RPMI8226 (cell line): ENCODE measurements at regions not wholly inside any gene's neighbourhood (a gene's known extent, or its start where the extent isn't known, plus 50 kb on each side); places are given as distances from the start of the nearest gene placed in this dataset.

ENCODE experiments used
- DNase-seq: peaks from one replicate; pipeline ENCODE4 v3.0.0-alpha.2; 2015

GRCh38 chr11:130616573-130616972 lies 168.1 kb downstream of the ADAMTS15 start:
- DNase-seq = no peak

GRCh38 chr11:130617001-130617400 lies 168.6 kb downstream of the ADAMTS15 start:
- no peak for DNase-seq

GRCh38 chr11:130620548-130620947 lies 172.1 kb downstream of the ADAMTS15 start:
- DNase-seq = no peak

- DNase-seq = no peak
These were observed 173.7 kb downstream of the ADAMTS15 start for GRCh38 chr11:130622141-130622542.

GRCh38 chr11:130623670-130624668 lies 175.5 kb downstream of the ADAMTS15 start:
- DNase-seq = no peak

- no peak for DNase-seq
These were observed 176.6 kb downstream of the ADAMTS15 start for GRCh38 chr11:130624971-130625544.

GRCh38 chr11:130625578-130626306 lies 177.3 kb downstream of the ADAMTS15 start:
- DNase-seq = no peak

GRCh38 chr11:130629039-130629438 lies 180.6 kb downstream of the ADAMTS15 start:
- no peak for DNase-seq

GRCh38 chr11:130631119-130631518 lies 182.7 kb downstream of the ADAMTS15 start:
- no peak for DNase-seq

GRCh38 chr11:130633466-130633865 lies 185.0 kb downstream of the ADAMTS15 start:
- no peak for DNase-seq

- no peak for DNase-seq
These were observed 185.7 kb downstream of the ADAMTS15 start for GRCh38 chr11:130634186-130634585.

- DNase-seq = no peak
These were observed 186.6 kb downstream of the ADAMTS15 start for GRCh38 chr11:130634961-130635473.

GRCh38 chr11:130635937-130636630 lies 187.6 kb downstream of the ADAMTS15 start:
- DNase-seq = no peak

- no peak for DNase-seq
These were observed 188.4 kb downstream of the ADAMTS15 start for GRCh38 chr11:130636722-130637464.

GRCh38 chr11:130637566-130637965 lies 189.1 kb downstream of the ADAMTS15 start:
- no peak for DNase-seq

GRCh38 chr11:130638033-130638432 lies 189.6 kb downstream of the ADAMTS15 start:
- DNase-seq = no peak

- DNase-seq = no peak
These were observed 190.2 kb downstream of the ADAMTS15 start for GRCh38 chr11:130638624-130639023.

GRCh38 chr11:130639369-130639768 lies 190.9 kb downstream of the ADAMTS15 start:
- DNase-seq = no peak

- DNase-seq = no peak
These were observed 192.1 kb downstream of the ADAMTS15 start for GRCh38 chr11:130640526-130640925.

- no peak for DNase-seq
These were observed 193.4 kb downstream of the ADAMTS15 start for GRCh38 chr11:130641876-130642275.

GRCh38 chr11:130642994-130643393 lies 194.5 kb downstream of the ADAMTS15 start:
- no peak for DNase-seq

GRCh38 chr11:130644187-130644586 lies 195.7 kb downstream of the ADAMTS15 start:
- DNase-seq = no peak
